ENCODE measurements at regions not wholly inside any gene's neighbourhood (a gene's known extent, or its start where the extent isn't known, plus 50 kb on each side); places are given as distances from the start of the nearest gene placed in this dataset.
A peak's percentile ranks its signal among the peaks of the same experiment; 100 is the strongest.

DNA sequence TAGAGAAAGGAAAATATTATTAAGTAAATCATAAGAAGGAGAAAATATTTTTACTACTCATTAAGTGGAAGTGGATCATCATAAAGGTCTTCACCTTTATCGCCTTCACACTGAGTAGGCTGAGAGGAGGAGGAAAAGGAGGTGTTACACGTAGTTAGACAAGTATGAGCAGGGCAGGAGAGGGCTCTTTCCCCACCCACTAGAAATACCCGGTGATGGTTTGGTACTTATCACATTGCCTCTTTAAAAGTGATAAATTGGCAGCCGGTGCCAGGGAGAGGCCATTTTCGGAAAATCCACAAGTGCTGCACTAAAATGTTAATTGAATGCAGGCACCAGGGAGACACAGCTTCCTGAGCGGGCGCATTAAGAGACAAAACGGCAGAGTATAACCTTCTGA is 598.7 kb upstream of the SOX11 start:
- no peak overlapping the region for H3K4me3 ChIP-seq
- TF ChIP-seq POLR2AphosphoS5 (IDR thresholded peaks at IDR 0.05; ENCODE audit: borderline replicate concordance, low read depth, low read length) (no peak), EZH2 (IDR thresholded peaks at IDR 0.05) (no peak), FOXP2 (optimal IDR thresholded peaks at IDR 0.05; ENCODE audit: control extremely low read depth, extremely low read length, insufficient read depth) (no peak)
- H3K36me3 ChIP-seq (ENCODE audit: insufficient read depth, low read length), result no peaks in the 10 kb centered on the region
- no peaks in the 10 kb centered on the region; the same call in 1 of the 2 replicates for H3K9me3 ChIP-seq (ENCODE audit: low read depth, low read length)
- DNase-seq (ENCODE audit: low read depth, low spot score), result no peak
- H3K9ac ChIP-seq (ENCODE audit: insufficient read length), result no peak overlapping the region
- no peak overlapping the region for H3K27ac ChIP-seq

DNA sequence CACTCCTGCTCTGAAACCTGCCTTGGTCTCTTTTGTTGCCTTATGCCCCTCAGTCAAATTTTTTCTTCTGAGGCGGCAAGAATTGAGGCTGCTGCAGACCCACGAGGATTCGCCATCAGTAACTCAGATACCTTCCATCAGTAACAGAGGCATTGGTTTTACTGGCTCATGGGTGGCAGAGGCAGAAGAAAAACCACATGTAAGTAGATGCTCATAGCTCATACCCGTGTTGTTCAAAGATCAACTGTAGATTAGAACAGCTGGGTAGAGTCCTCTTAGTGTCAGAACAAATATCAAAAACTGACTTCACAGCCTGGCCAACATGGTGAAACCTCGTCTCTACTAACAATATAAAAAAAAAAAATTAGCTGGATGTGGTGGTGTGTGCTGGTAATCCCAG is 598.0 kb upstream of the SOX11 start:
- no peak overlapping the region for H3K9ac ChIP-seq (ENCODE audit: insufficient read length)
- no peaks in the 10 kb centered on the region; the same call in 1 of the 2 replicates for H3K9me3 ChIP-seq (ENCODE audit: low read depth, low read length)
- H3K36me3 ChIP-seq (ENCODE audit: insufficient read depth, low read length), result no peaks in the 10 kb centered on the region
- H3K27ac ChIP-seq, result no peak overlapping the region
- no peak overlapping the region for H3K4me3 ChIP-seq
- no peak for DNase-seq (ENCODE audit: low read depth, low spot score)
- TF ChIP-seq POLR2AphosphoS5 (IDR thresholded peaks at IDR 0.05; ENCODE audit: borderline replicate concordance, low read depth, low read length), result no peak
- TF ChIP-seq EZH2 (IDR thresholded peaks at IDR 0.05), result no peak
- TF ChIP-seq FOXP2 (optimal IDR thresholded peaks at IDR 0.05; ENCODE audit: control extremely low read depth, extremely low read length, insufficient read depth), result no peak

GRCh38 chr2:5098286-5098685 is 593.9 kb upstream of the SOX11 start:
- Histone ChIP-seq H3K4me3 (no peak overlapping the region), H3K9me3 (ENCODE audit: low read depth, low read length) (no peaks in the 10 kb centered on the region; the same call in 1 of the 2 replicates), H3K36me3 (ENCODE audit: insufficient read depth, low read length) (no peaks in the 10 kb centered on the region), H3K27ac (no peak overlapping the region), H3K9ac (ENCODE audit: insufficient read length) (no peak overlapping the region)
- no peak for DNase-seq (ENCODE audit: low read depth, low spot score)
- TF ChIP-seq POLR2AphosphoS5 (IDR thresholded peaks at IDR 0.05; ENCODE audit: borderline replicate concordance, low read depth, low read length) (no peak), FOXP2 (optimal IDR thresholded peaks at IDR 0.05; ENCODE audit: control extremely low read depth, extremely low read length, insufficient read depth) (no peak), EZH2 (IDR thresholded peaks at IDR 0.05) (no peak)

GRCh38 chr2:5102823-5103222 is 589.4 kb upstream of the SOX11 start:
- no peak for DNase-seq (ENCODE audit: low read depth, low spot score)
- Histone ChIP-seq H3K36me3 (ENCODE audit: insufficient read depth, low read length) (no peaks in the 10 kb centered on the region), H3K4me3 (no peak overlapping the region), H3K9ac (ENCODE audit: insufficient read length) (no peak overlapping the region), H3K27ac (no peak overlapping the region), H3K9me3 (ENCODE audit: low read depth, low read length) (no peaks in the 10 kb centered on the region; the same call in 1 of the 2 replicates)
- TF ChIP-seq POLR2AphosphoS5 (IDR thresholded peaks at IDR 0.05; ENCODE audit: borderline replicate concordance, low read depth, low read length) (no peak), FOXP2 (optimal IDR thresholded peaks at IDR 0.05; ENCODE audit: control extremely low read depth, extremely low read length, insufficient read depth) (no peak), EZH2 (IDR thresholded peaks at IDR 0.05) (no peak)

GRCh38 chr2:5111581-5111980 is 580.6 kb upstream of the SOX11 start:
- TF ChIP-seq POLR2AphosphoS5 (IDR thresholded peaks at IDR 0.05; ENCODE audit: borderline replicate concordance, low read depth, low read length), result peak; percentile 18; the same call in 1 of the 2 replicates
- no peak for TF ChIP-seq FOXP2 (optimal IDR thresholded peaks at IDR 0.05; ENCODE audit: control extremely low read depth, extremely low read length, insufficient read depth)
- TF ChIP-seq EZH2 (IDR thresholded peaks at IDR 0.05), result no peak
- Histone ChIP-seq H3K36me3 (ENCODE audit: insufficient read depth, low read length) (no peaks in the 10 kb centered on the region), H3K27ac (no peak overlapping the region), H3K9ac (ENCODE audit: insufficient read length) (no peak overlapping the region), H3K4me3 (no peak overlapping the region), H3K9me3 (ENCODE audit: low read depth, low read length) (peaks cover 7% of the 10 kb centered on the region; the same call in 1 of the 2 replicates)
- DNase-seq (ENCODE audit: low read depth, low spot score), result peak; percentile 22

DNA sequence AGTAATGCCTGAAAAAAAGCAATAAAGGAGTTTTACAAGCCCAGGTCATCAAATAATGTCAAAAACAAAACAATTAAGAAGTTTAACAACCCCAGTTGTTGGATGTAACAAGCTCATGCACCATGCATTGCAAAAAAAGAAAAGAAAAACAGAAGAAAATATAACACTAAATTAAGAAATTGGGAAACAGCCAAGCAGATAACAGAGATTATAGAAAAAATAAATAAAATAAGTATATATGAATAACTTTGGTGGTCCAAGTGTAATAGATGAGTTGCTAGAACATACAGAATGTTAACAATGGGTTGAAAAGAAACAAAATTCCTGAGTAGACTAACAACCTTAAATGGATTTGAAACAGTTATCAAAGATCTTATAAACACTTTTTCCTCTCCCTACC is 573.1 kb upstream of the SOX11 start:
- Histone ChIP-seq H3K4me3 (no peak overlapping the region), H3K9me3 (ENCODE audit: low read depth, low read length) (no peaks in the 10 kb centered on the region), H3K27ac (no peak overlapping the region), H3K36me3 (ENCODE audit: insufficient read depth, low read length) (no peaks in the 10 kb centered on the region), H3K9ac (ENCODE audit: insufficient read length) (no peak overlapping the region)
- no peak for TF ChIP-seq FOXP2 (optimal IDR thresholded peaks at IDR 0.05; ENCODE audit: control extremely low read depth, extremely low read length, insufficient read depth)
- no peak for TF ChIP-seq EZH2 (IDR thresholded peaks at IDR 0.05)
- TF ChIP-seq POLR2AphosphoS5 (IDR thresholded peaks at IDR 0.05; ENCODE audit: borderline replicate concordance, low read depth, low read length), result no peak
- no peak for DNase-seq (ENCODE audit: low read depth, low spot score)

- no peak overlapping the region for H3K4me3 ChIP-seq
- H3K36me3 ChIP-seq (ENCODE audit: insufficient read depth, low read length), result no peaks in the 10 kb centered on the region
- no peak for TF ChIP-seq POLR2AphosphoS5 (IDR thresholded peaks at IDR 0.05; ENCODE audit: borderline replicate concordance, low read depth, low read length)
- TF ChIP-seq FOXP2 (optimal IDR thresholded peaks at IDR 0.05; ENCODE audit: control extremely low read depth, extremely low read length, insufficient read depth), result no peak
- TF ChIP-seq EZH2 (IDR thresholded peaks at IDR 0.05), result no peak
- no peak for DNase-seq (ENCODE audit: low read depth, low spot score)
- no peaks in the 10 kb centered on the region for H3K9me3 ChIP-seq (ENCODE audit: low read depth, low read length)
- H3K27ac ChIP-seq, result no peak overlapping the region
- H3K9ac ChIP-seq (ENCODE audit: insufficient read length), result no peak overlapping the region
Observed at GRCh38 chr2:5121121-5121520, 571.1 kb upstream of the SOX11 start.

- no peaks in the 10 kb centered on the region for H3K36me3 ChIP-seq (ENCODE audit: insufficient read depth, low read length)
- no peaks in the 10 kb centered on the region for H3K9me3 ChIP-seq (ENCODE audit: low read depth, low read length)
- H3K9ac ChIP-seq (ENCODE audit: insufficient read length), result no peak overlapping the region
- no peak overlapping the region for H3K27ac ChIP-seq
- no peak for DNase-seq (ENCODE audit: low read depth, low spot score)
- TF ChIP-seq FOXP2 (optimal IDR thresholded peaks at IDR 0.05; ENCODE audit: control extremely low read depth, extremely low read length, insufficient read depth) (no peak), POLR2AphosphoS5 (IDR thresholded peaks at IDR 0.05; ENCODE audit: borderline replicate concordance, low read depth, low read length) (no peak), EZH2 (IDR thresholded peaks at IDR 0.05) (no peak)
- H3K4me3 ChIP-seq, result no peak overlapping the region
Observed at GRCh38 chr2:5121642-5122041, 570.5 kb upstream of the SOX11 start.

DNA sequence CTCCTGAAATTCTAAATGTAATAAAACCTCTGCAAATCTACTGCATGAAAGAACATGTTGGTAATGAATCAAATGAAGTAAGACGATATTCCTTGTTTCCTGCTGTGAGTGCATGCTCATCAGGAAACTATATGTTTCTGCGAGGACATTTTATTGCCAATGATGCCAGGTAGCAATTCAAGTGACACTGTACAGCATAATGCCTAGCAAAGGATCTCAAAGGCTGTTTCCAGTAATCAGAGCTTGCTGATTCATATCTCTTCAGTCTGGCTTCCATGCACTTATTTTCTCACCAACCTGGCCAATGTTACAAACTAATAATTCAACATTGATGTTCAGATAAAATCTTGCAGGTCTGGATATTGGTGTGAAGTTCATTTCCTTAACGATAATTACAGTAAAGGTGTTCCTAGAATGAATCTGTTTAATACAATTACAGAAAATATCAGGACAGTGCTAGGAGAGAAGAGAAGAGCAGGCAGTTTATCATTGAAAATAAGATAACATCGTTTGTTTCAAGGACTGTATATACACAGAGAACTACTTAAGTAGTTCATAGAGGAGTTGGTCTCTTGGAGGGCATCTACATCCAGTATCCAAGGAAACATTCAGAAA is 568.5 kb upstream of the SOX11 start:
- no peak for TF ChIP-seq EZH2 (IDR thresholded peaks at IDR 0.05)
- TF ChIP-seq POLR2AphosphoS5 (IDR thresholded peaks at IDR 0.05; ENCODE audit: borderline replicate concordance, low read depth, low read length), result no peak
- no peak for TF ChIP-seq FOXP2 (optimal IDR thresholded peaks at IDR 0.05; ENCODE audit: control extremely low read depth, extremely low read length, insufficient read depth)
- Histone ChIP-seq H3K9me3 (ENCODE audit: low read depth, low read length) (no peaks in the 10 kb centered on the region), H3K4me3 (no peak overlapping the region), H3K27ac (no peak overlapping the region), H3K9ac (ENCODE audit: insufficient read length) (no peak overlapping the region), H3K36me3 (ENCODE audit: insufficient read depth, low read length) (no peaks in the 10 kb centered on the region)
- peak; percentile 42 for DNase-seq (ENCODE audit: low read depth, low spot score)
